ENCODE measurements at regions not wholly inside any gene's neighbourhood (a gene's known extent, or its start where the extent isn't known, plus 50 kb on each side); places are given as distances from the start of the nearest gene placed in this dataset.

GRCh38 chr2:56082665-56083064 is 101.1 kb upstream of the CCDC85A start (continued):
- no peak for TF ChIP-seq CDX4 (CRISPR knock-in tag; IDR thresholded peaks at IDR 0.05; ENCODE audit: borderline replicate concordance)

DNA sequence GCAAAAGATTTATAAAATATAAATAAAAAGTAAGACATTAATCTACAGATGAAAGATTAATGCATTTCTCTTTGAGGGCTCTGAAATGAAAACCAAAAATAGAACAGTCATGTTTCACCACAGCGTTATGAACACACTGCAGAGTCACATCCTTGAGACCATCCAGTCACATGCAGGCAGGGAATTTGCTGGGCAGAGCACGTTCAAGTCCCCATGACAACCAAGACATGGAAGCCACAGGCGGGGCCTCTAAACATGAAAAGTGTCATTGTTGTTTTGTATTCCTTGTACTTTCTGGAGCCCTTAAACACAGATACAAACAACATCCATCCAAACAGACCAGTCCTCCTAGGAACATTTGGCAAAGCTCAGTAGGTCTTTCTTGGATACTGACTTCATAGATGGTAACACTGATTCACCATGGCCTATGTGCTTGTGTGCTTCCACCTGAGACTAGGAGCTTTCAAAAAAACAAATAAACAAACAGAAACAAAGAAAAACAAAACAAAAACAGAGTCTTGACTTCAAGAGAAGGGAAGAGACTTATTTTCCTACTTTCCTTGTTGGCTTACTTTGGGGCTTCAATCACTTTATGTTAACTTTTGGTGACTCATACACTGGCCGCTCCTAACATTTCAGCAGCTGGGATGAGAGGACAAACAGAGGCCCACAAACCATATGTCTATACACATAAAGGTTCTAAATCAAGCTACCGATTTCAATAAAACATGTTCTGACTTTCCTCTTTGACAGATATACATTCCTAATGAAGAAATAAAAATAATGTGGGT is 99.5 kb upstream of the CCDC85A start:
- DNase-seq (ENCODE audit: low spot score) (no peak), ATAC-seq (no peak)
- Mint-ChIP-seq H3K27me3 (ENCODE audit: low read depth) (no peaks in the 10 kb centered on the region), H3K27ac (no peak overlapping the region), H3K4me1 (peaks cover 3% of the 10 kb centered on the region; the same call in 1 of the 2 replicates), H3K9me3 (peaks cover 16% of the 10 kb centered on the region), H3K36me3 (no peaks in the 10 kb centered on the region), H3K4me3 (no peak overlapping the region)
- TF ChIP-seq NFATC4 (CRISPR knock-in tag; IDR thresholded peaks at IDR 0.05) (no peak), SMAD3 (CRISPR knock-in tag; IDR thresholded peaks at IDR 0.05; ENCODE audit: borderline replicate concordance) (no peak), RORB (CRISPR knock-in tag; IDR thresholded peaks at IDR 0.05) (no peak), IRF2 (CRISPR knock-in tag; IDR thresholded peaks at IDR 0.05; ENCODE audit: borderline replicate concordance, low read depth) (no peak), IRF1 (CRISPR knock-in tag; IDR thresholded peaks at IDR 0.05) (no peak), ZNF281 (CRISPR knock-in tag; IDR thresholded peaks at IDR 0.05) (no peak), MLX (CRISPR knock-in tag; IDR thresholded peaks at IDR 0.05) (no peak), ZNF416 (CRISPR knock-in tag; IDR thresholded peaks at IDR 0.05) (no peak)
- TF ChIP-seq, protein P1, sequence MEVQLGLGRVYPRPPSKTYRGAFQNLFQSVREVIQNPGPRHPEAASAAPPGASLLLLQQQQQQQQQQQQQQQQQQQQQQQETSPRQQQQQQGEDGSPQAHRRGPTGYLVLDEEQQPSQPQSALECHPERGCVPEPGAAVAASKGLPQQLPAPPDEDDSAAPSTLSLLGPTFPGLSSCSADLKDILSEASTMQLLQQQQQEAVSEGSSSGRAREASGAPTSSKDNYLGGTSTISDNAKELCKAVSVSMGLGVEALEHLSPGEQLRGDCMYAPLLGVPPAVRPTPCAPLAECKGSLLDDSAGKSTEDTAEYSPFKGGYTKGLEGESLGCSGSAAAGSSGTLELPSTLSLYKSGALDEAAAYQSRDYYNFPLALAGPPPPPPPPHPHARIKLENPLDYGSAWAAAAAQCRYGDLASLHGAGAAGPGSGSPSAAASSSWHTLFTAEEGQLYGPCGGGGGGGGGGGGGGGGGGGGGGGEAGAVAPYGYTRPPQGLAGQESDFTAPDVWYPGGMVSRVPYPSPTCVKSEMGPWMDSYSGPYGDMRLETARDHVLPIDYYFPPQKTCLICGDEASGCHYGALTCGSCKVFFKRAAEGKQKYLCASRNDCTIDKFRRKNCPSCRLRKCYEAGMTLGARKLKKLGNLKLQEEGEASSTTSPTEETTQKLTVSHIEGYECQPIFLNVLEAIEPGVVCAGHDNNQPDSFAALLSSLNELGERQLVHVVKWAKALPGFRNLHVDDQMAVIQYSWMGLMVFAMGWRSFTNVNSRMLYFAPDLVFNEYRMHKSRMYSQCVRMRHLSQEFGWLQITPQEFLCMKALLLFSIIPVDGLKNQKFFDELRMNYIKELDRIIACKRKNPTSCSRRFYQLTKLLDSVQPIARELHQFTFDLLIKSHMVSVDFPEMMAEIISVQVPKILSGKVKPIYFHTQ (CRISPR knock-in tag; IDR thresholded peaks at IDR 0.05) = no peak
- TF ChIP-seq, protein P2, sequence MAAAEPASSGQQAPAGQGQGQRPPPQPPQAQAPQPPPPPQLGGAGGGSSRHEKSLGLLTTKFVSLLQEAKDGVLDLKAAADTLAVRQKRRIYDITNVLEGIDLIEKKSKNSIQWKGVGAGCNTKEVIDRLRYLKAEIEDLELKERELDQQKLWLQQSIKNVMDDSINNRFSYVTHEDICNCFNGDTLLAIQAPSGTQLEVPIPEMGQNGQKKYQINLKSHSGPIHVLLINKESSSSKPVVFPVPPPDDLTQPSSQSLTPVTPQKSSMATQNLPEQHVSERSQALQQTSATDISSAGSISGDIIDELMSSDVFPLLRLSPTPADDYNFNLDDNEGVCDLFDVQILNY (CRISPR knock-in tag; IDR thresholded peaks at IDR 0.05) = no peak
- TF ChIP-seq, protein P3, sequence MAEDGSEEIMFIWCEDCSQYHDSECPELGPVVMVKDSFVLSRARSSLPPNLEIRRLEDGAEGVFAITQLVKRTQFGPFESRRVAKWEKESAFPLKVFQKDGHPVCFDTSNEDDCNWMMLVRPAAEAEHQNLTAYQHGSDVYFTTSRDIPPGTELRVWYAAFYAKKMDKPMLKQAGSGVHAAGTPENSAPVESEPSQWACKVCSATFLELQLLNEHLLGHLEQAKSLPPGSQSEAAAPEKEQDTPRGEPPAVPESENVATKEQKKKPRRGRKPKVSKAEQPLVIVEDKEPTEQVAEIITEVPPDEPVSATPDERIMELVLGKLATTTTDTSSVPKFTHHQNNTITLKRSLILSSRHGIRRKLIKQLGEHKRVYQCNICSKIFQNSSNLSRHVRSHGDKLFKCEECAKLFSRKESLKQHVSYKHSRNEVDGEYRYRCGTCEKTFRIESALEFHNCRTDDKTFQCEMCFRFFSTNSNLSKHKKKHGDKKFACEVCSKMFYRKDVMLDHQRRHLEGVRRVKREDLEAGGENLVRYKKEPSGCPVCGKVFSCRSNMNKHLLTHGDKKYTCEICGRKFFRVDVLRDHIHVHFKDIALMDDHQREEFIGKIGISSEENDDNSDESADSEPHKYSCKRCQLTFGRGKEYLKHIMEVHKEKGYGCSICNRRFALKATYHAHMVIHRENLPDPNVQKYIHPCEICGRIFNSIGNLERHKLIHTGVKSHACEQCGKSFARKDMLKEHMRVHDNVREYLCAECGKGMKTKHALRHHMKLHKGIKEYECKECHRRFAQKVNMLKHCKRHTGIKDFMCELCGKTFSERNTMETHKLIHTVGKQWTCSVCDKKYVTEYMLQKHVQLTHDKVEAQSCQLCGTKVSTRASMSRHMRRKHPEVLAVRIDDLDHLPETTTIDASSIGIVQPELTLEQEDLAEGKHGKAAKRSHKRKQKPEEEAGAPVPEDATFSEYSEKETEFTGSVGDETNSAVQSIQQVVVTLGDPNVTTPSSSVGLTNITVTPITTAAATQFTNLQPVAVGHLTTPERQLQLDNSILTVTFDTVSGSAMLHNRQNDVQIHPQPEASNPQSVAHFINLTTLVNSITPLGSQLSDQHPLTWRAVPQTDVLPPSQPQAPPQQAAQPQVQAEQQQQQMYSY (CRISPR knock-in tag; IDR thresholded peaks at IDR 0.05) = no peak
- ChIA-PET CTCF (interaction anchor here (2.2 kb wide), 1 partner anchor 46 kb away, joined by 6 read pairs; no protein-coding TSS in a partner anchor), POLR2A (no interaction called here)
